ENCODE measurements at regions not wholly inside any gene's neighbourhood (a gene's known extent, or its start where the extent isn't known, plus 50 kb on each side); places are given as distances from the start of the nearest gene placed in this dataset.

DNA sequence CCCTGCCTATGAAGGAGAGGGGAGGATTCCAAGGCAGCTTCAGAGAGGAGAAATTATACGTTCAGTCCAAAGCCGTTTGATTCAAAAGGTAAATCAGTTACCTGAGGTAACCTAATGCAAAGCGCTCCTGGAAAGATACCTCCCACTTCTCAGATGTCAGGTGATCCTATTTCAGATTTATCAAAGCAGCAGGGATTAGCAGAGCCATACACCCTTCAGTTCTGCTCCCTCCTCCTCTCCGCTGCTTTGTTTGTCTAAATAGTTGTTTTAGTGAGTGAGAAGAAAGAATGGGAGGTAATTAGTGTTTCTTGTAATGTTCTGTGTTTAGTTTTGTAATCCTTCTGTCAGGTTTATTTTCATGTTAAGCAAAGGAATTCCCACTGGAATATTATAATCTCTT lies 81.1 kb downstream of the SOX14 start:
- H3K36me3 ChIP-seq (ENCODE audit: control insufficient read depth, insufficient read depth, low read length) = no peaks in the 10 kb centered on the region
- no TSS peak for BruUV-seq (replicated peaks)
- no peak for DNase-seq (ENCODE audit: low read depth, low spot score)
- H3K27me3 ChIP-seq (ENCODE audit: control insufficient read depth, insufficient read depth, low read length) = 0 out of 2 replicates have a peak, but pooled peaks cover 5% of the 10 kb centered on the region
- H3K27ac ChIP-seq (ENCODE audit: low read length) = no peak overlapping the region
- no peaks in the 10 kb centered on the region for H3K9me3 ChIP-seq (ENCODE audit: control insufficient read depth, insufficient read depth, low read depth, low read length)
- TF ChIP-seq, protein P1, sequence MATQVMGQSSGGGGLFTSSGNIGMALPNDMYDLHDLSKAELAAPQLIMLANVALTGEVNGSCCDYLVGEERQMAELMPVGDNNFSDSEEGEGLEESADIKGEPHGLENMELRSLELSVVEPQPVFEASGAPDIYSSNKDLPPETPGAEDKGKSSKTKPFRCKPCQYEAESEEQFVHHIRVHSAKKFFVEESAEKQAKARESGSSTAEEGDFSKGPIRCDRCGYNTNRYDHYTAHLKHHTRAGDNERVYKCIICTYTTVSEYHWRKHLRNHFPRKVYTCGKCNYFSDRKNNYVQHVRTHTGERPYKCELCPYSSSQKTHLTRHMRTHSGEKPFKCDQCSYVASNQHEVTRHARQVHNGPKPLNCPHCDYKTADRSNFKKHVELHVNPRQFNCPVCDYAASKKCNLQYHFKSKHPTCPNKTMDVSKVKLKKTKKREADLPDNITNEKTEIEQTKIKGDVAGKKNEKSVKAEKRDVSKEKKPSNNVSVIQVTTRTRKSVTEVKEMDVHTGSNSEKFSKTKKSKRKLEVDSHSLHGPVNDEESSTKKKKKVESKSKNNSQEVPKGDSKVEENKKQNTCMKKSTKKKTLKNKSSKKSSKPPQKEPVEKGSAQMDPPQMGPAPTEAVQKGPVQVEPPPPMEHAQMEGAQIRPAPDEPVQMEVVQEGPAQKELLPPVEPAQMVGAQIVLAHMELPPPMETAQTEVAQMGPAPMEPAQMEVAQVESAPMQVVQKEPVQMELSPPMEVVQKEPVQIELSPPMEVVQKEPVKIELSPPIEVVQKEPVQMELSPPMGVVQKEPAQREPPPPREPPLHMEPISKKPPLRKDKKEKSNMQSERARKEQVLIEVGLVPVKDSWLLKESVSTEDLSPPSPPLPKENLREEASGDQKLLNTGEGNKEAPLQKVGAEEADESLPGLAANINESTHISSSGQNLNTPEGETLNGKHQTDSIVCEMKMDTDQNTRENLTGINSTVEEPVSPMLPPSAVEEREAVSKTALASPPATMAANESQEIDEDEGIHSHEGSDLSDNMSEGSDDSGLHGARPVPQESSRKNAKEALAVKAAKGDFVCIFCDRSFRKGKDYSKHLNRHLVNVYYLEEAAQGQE (IDR thresholded peaks at IDR 0.05; ENCODE audit: insufficient read depth in 1 of 2, low read depth in 2 of 2, low read length in 1 of 2) = no peak
- no peak for TF ChIP-seq CTCF (IDR thresholded peaks at IDR 0.05)
- TF ChIP-seq SIN3A (IDR thresholded peaks at IDR 0.05; ENCODE audit: borderline replicate concordance, insufficient read depth, low read depth, low read length) = no peak
- no peak for TF ChIP-seq TCF7L2 (IDR thresholded peaks at IDR 0.05; ENCODE audit: low read depth, low read length)
- TF ChIP-seq POLR2AphosphoS5 (IDR thresholded peaks at IDR 0.05; ENCODE audit: low read depth, low read length) = no peak
- ChIA-PET CTCF (no interaction called here), POLR2A (no interaction called here)
- ATAC-seq = no peak
- H3K4me3 ChIP-seq (ENCODE audit: low read depth in 2 of 2, low read length in 2 of 2) = no peak overlapping the region
- H3K4me1 ChIP-seq (ENCODE audit: control insufficient read depth, insufficient read depth, low read length) = no peaks in the 10 kb centered on the region
- intact Hi-C loops (cut with micrococcal nuclease; ENCODE audit: unreplicated experiment) (no loop called here), in situ Hi-C loops (cut with HindIII; ENCODE audit: low pct_unique_long_range_greater_than_20kb, low sequenced_read_pairs) (no loop called here)

GRCh38 chr3:137845666-137846065 lies 81.6 kb downstream of the SOX14 start:
- intact Hi-C loops (cut with micrococcal nuclease; ENCODE audit: unreplicated experiment) = no loop called here
- in situ Hi-C loops (cut with HindIII; ENCODE audit: low pct_unique_long_range_greater_than_20kb, low sequenced_read_pairs) = no loop called here
- DNase-seq (ENCODE audit: low read depth, low spot score) (no peak), ATAC-seq (no peak)
- Histone ChIP-seq H3K36me3 (ENCODE audit: control insufficient read depth, insufficient read depth, low read length) (no peaks in the 10 kb centered on the region), H3K9me3 (ENCODE audit: control insufficient read depth, insufficient read depth, low read depth, low read length) (no peaks in the 10 kb centered on the region), H3K4me3 (ENCODE audit: low read depth in 2 of 2, low read length in 2 of 2) (no peak overlapping the region), H3K27me3 (ENCODE audit: control insufficient read depth, insufficient read depth, low read length) (peaks cover 8% of the 10 kb centered on the region; the same call in 1 of the 2 replicates), H3K27ac (ENCODE audit: low read length) (no peak overlapping the region), H3K4me1 (ENCODE audit: control insufficient read depth, insufficient read depth, low read length) (no peaks in the 10 kb centered on the region)
- TF ChIP-seq, protein P1 (IDR thresholded peaks at IDR 0.05; ENCODE audit: insufficient read depth in 1 of 2, low read depth in 2 of 2, low read length in 1 of 2) = no peak
- no peak for TF ChIP-seq SIN3A (IDR thresholded peaks at IDR 0.05; ENCODE audit: borderline replicate concordance, insufficient read depth, low read depth, low read length)
- no peak for TF ChIP-seq POLR2AphosphoS5 (IDR thresholded peaks at IDR 0.05; ENCODE audit: low read depth, low read length)
- no peak for TF ChIP-seq CTCF (IDR thresholded peaks at IDR 0.05)
- TF ChIP-seq TCF7L2 (IDR thresholded peaks at IDR 0.05; ENCODE audit: low read depth, low read length) = no peak
- ChIA-PET POLR2A (no interaction called here), CTCF (no interaction called here)
- no TSS peak for BruUV-seq (replicated peaks)
